GM19372 (cell line): ENCODE measurements at regions not wholly inside any gene's neighbourhood (a gene's known extent, or its start where the extent isn't known, plus 50 kb on each side); places are given as distances from the start of the nearest gene placed in this dataset.

Source experiments
- ATAC-seq: cut with Tn5 transposase; IDR thresholded peaks from one replicate; pipeline ENCODE4 v1.9.1; 2021; ENCODE audit warnings: mild to moderate bottlenecking, low read depth, moderate library complexity; ENCODE audit not compliant: unreplicated experiment

DNA sequence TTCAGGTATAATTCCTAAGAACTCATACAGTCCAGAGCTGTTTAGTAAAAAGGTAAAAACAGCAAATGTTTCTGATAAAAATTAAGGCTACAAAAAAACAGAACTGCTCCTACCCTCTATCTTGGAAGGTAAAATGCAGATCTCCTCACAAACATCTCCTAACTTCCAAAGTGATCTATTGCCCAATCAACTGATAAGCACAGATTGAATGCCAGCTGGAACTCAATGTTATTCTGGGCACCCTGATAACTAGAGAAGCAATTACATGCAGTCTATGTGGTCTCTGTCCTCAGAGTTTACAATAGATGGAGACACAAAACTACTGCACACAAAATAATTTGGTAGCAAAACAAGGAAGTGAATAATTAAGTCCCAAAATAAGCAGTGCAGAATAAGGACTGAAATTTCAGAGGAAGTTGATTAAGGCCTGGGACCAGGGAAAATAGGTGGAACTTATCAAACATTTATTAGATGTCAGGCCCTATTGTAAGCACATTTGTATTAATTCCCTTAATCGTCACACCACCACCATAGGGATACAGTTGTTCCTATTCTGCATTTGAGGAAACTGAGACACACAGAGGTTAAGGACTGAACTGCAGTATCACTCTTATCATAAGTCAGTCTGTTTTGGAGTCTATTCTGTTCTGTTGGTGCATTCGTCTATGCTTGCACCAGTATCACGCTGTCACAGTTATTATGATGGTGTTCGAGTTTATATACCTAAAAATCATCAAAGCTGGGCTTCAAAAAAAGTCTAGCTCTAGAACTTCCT lies 102.2 kb upstream of the TARS1 start:
- ATAC-seq: no peak

DNA sequence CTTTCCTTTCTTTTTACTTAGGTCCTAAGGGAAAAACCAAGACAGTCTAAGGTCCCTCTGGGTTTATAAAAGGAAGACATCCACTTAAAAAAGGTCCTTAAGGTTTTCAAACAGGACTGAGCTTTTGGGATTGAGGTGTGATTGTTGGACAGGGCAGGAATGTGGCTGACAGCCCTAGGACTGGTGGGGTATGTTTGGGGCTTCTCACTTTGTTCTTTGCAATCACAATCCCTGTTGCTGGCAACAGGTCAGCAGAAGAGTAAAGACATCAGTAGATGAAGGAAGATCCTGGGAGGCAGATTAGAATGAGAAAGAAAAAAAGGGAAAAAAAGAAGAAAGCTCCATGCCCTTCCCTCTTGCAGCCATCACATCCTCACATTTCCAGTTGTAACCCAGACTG lies 101.4 kb upstream of the TARS1 start:
- ATAC-seq: no peak

GRCh38 chr5:33340195-33340594 lies 100.6 kb upstream of the TARS1 start:
- no peak for ATAC-seq

DNA sequence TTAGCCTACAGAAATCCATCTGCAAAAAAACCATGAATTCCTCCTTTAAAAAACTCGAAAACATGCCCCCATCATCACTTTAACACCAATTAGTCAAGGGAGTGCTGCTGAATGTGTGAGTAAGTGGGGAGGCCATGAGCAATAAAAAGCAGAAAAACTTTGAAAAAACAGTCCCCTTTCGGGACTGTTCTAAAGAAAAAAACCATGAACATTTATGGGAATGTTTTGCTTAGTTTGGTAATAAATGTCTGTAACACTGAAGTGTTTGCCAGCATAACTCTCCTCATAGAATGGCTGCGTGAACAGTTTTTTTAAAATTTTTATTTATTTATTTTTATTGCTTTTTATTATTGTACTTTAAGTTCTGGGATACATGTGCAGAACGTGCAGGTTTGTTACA lies 99.4 kb upstream of the TARS1 start:
- ATAC-seq: no peak

DNA sequence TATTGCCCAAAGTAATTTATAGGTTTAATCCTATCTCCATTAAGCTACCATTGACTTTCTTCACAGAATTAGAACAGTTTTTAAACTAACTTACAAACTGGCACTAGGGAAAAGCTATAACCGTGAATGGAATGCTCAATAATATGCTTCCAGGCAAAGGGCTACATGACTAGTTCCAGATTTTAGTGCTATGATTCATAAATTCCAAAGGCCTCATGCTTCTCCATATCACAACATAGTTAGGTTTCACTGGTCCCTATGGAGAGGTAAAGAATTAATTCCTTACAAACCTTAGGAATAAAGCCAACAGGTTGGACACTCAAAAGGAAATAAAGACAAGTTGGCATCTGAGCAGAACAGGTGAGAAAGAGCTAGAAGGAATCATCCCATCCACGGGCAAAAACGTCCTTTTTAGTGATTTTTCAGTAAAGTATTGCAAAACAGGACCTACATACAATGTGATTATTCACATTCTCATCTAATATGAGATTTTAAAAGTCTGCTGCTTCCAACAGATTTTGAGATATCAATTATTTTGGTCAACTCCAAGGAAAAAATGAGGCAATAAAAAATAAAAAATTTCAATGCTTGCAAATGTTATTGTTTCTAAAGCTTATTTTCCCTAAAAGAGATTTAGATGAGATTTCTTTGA lies 97.0 kb upstream of the TARS1 start:
- no peak for ATAC-seq

DNA sequence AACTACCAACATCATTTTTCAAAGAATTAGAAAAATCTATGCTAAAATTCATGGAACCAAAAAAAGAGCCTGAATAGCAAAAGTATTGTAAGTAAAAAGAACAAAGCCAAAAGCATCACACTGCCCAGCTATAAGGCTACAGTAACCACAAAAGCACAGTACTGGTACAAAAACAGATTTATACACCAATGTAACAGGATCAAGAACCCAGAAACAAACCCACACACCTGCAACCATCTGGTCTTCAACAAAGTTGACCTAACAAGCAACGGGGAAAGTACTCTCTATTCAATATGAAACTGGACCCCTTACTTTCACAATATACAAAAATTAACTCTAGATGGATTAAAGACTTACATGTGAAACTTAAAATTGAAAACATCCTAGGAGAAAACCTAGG lies 94.2 kb upstream of the TARS1 start:
- ATAC-seq: no peak

DNA sequence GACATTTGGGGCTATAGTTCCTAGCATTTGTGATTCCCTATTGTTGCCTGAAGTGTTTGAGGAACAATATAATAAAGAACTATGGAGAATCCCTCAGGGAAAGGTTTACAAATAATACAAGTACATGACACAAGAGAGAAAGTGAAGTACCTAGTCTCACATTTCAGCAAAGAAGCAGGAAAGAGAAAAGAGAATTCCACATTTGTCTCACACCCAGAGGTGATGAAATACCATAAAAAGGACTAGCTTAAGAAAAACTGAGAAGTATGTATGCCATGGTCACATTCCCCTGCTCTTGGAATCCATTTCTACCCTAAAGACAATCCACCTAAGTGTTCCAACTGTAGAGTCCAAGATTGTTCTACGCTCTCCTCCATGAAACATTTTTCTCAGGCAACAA lies 79.0 kb upstream of the TARS1 start:
- ATAC-seq: no peak

DNA sequence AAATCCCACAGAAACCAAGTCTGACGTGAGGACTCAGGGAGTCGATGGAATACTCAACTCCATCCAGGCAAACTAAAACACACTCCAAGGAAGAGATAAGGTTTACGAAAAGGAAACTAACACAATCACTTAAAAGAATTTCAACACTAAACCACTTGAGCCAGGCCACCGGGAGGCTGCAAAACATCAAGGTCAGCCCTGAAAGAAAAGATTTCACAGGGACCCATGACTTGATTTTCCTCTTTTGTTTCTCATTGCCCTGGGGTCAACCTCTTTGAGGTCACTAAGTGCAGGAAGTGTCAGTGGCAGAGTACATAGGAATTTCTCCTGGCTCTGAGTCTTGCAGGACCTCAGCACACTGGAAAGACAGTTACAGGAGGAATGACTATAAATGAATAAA lies 77.8 kb upstream of the TARS1 start:
- no peak for ATAC-seq

- ATAC-seq: no peak
These were observed 77.2 kb upstream of the TARS1 start for GRCh38 chr5:33363537-33363936.

DNA sequence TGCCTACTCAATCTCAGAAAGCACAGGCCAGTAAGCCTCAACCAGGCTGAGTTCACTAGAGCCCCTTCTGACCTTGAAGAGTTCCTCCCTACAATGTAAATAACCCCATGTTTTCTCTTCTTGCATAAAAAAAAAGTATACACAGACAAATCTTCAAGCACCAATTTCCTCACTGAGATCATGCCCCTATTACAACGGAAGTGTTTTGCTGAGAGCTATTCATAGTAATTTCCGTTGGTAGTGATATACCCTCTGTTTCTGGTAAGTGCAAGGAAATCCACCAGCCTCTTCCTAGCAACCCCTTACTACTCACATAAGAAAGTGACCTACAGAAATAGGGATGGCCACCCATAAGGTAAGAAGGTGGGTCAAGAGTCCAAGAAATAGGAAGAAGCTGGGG lies 76.4 kb upstream of the TARS1 start:
- no peak for ATAC-seq

- ATAC-seq: no peak
These were observed 73.3 kb upstream of the TARS1 start for GRCh38 chr5:33367416-33367815.

GRCh38 chr5:33369485-33370465 lies 71.0 kb upstream of the TARS1 start:
- ATAC-seq: no peak

GRCh38 chr5:33370466-33370859 lies 70.3 kb upstream of the TARS1 start:
- ATAC-seq: no peak

GRCh38 chr5:33371660-33372059 lies 69.1 kb upstream of the TARS1 start:
- no peak for ATAC-seq

- ATAC-seq: no peak
These were observed 67.9 kb upstream of the TARS1 start for GRCh38 chr5:33372721-33373472.

DNA sequence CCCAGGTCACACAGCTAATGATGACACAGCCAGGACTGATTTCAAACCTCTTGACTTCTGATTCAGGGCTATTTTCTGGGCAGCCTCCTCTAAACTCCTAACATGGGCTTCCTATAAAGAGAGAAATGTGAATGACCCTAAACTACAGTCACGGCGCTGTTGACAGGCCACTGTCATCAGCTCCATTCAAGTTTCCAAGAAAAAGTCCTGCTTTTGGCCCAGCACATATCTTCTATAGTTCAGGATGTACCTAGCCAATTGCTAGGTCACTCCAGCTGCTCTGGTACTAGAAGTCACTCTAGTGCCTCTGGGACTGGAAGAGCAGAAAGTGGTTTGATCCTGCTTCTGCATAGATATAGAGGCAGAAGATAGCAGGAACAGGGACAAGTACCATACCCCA lies 64.9 kb upstream of the TARS1 start:
- no peak for ATAC-seq

DNA sequence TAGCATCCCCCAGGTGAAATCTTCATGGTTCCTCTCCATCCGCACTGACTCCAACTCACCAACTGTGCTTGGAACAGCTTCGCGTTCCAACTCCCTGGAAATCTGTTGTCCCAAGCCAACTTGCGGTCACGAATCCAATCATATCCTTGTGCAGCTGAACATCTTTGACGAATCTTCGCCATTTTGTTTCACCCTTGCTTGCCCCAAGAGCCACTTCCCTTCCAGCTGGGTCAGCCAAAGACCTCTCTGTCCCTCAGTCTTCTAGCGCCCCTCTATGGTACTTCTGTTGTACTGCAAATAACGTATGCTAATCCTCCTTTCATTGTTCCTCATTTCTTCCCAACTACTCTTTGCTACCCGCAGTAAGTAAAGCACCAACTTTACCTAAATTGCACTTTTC lies 61.0 kb upstream of the TARS1 start:
- ATAC-seq: no peak

DNA sequence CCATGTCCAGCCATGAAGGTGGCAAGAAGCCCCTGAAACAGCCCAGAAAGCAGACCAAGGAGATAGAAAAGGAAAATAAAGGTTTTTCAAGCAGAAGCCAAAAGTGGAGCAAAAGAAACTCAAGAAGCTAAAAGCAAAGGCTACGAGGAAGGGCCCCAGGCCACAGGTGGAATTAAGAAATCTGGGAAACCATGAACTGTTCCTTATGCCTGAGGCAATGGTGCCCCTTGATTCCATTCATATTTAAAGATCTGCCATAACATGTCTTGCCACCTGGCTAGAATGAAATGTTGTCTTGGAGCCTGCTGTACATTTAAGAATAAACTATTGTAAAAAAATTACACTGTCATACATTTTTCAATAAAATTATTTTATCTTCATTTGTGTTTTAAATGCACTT lies 59.5 kb upstream of the TARS1 start:
- no peak for ATAC-seq
